Activated naive CD4-positive, alpha-beta T cell treated with anti-CD3 and anti-CD28 coated beads, Interleukin-2, amount 50 U/mL, for 72 hours (primary cell): ENCODE measurements at regions not wholly inside any gene's neighbourhood (a gene's known extent, or its start where the extent isn't known, plus 50 kb on each side); places are given as distances from the start of the nearest gene placed in this dataset.
"Not testable (repeated sequence)": the region's sequence is repeated elsewhere in the genome, so short reads cannot be mapped to it uniquely, and the experiment has no call there.

Source experiments
- ATAC-seq, 2 donors: fragments of 150-1000 bp; cut with Tn5 transposase; 2 replicates each; pipeline ENCODE4 v1.10.0; 2021; ENCODE audit warnings: mild to moderate bottlenecking in 2 of 2, moderate library complexity in 2 of 2
- DNase-seq, 2 donors: peaks; one replicate each; pipeline ENCODE4 v3.0.0; 2021 to 2022; ENCODE audit warnings: low spot score in 2 of 2
- H3K27ac Mint-ChIP-seq, 2 donors: one replicate each; pipeline ENCODE4 v1.8.0; 2022; ENCODE audit warnings: mild to moderate bottlenecking in 2 of 2, mixed read lengths in 2 of 2
- H3K36me3 Mint-ChIP-seq, 2 donors: one replicate each; pipeline ENCODE4 v1.8.0; 2022; ENCODE audit warnings: mixed read lengths in 2 of 2
- H3K9me3 Mint-ChIP-seq, 2 donors: one replicate each; pipeline ENCODE4 v1.8.0; 2022; ENCODE audit warnings: mixed read lengths in 2 of 2

- no peak overlapping the region for H3K27ac Mint-ChIP-seq
- DNase-seq, result no peak
- no peak for ATAC-seq
- no peaks in the 10 kb centered on the region for H3K9me3 Mint-ChIP-seq
- H3K36me3 Mint-ChIP-seq, result peaks cover 6 to 11% of the 10 kb centered on the region in 2 donors
Observed at GRCh38 chr22:46047841-46048595, 71.1 kb upstream of the WNT7B start.

- not testable (repeated sequence) for ATAC-seq, H3K27ac Mint-ChIP-seq, H3K9me3 Mint-ChIP-seq, DNase-seq, H3K36me3 Mint-ChIP-seq
Observed at GRCh38 chr22:46048661-46049060, 71.7 kb upstream of the WNT7B start.

- peak overlapping the region; percentile 91 for H3K27ac Mint-ChIP-seq
- H3K9me3 Mint-ChIP-seq, result no peaks in the 10 kb centered on the region
- no peak for DNase-seq
- H3K36me3 Mint-ChIP-seq, result no peaks in the 10 kb centered on the region
- no peak for ATAC-seq
Observed at GRCh38 chr22:46049726-46050450, 72.9 kb upstream of the WNT7B start.

- no peak for ATAC-seq
- no peak for DNase-seq
- peak overlapping the region in 1 of 2 donors; percentile 91 for H3K27ac Mint-ChIP-seq
- H3K36me3 Mint-ChIP-seq, result no peaks in the 10 kb centered on the region
- H3K9me3 Mint-ChIP-seq, result no peaks in the 10 kb centered on the region
Observed at GRCh38 chr22:46050451-46050845, 73.5 kb upstream of the WNT7B start.

- H3K9me3 Mint-ChIP-seq, result no peaks in the 10 kb centered on the region
- ATAC-seq (no peak), DNase-seq (no peak)
- H3K36me3 Mint-ChIP-seq, result no peaks in the 10 kb centered on the region
- peak overlapping the region; percentile 3 to 91 for H3K27ac Mint-ChIP-seq
Observed at GRCh38 chr22:46050916-46051614, 74.1 kb upstream of the WNT7B start.

GRCh38 chr22:46051646-46052045 lies 74.7 kb upstream of the WNT7B start:
- peak overlapping the region; percentile 91 to 98 for H3K27ac Mint-ChIP-seq

GRCh38 chr22:46052331-46052771 lies 75.4 kb upstream of the WNT7B start:
- peak in 1 of 2 donors; percentile 40 for DNase-seq
- H3K27ac Mint-ChIP-seq, result peak overlapping the region; percentile 91 to 98
- no peak for ATAC-seq

More at GRCh38 chr22:46051646-46052045, 74.7 kb upstream of the WNT7B start:
- no peaks in the 10 kb centered on the region for H3K9me3 Mint-ChIP-seq
- DNase-seq (no peak), ATAC-seq (no peak)
- H3K36me3 Mint-ChIP-seq, result no peaks in the 10 kb centered on the region

GRCh38 chr22:46052801-46053562 lies 76.0 kb upstream of the WNT7B start:
- Mint-ChIP-seq H3K27ac (peak overlapping the region; percentile 91 to 98), H3K36me3 (no peaks in the 10 kb centered on the region), H3K9me3 (no peaks in the 10 kb centered on the region)
- ATAC-seq (peak; percentile 43 to 44), DNase-seq (peak in 1 of 2 donors; percentile 47)

More at GRCh38 chr22:46052331-46052771, 75.4 kb upstream of the WNT7B start:
- no peaks in the 10 kb centered on the region for H3K9me3 Mint-ChIP-seq
- no peaks in the 10 kb centered on the region for H3K36me3 Mint-ChIP-seq

GRCh38 chr22:46053563-46054090 lies 76.7 kb upstream of the WNT7B start:
- H3K36me3 Mint-ChIP-seq, result no peaks in the 10 kb centered on the region
- H3K9me3 Mint-ChIP-seq, result no peaks in the 10 kb centered on the region
- DNase-seq, result peak; percentile 54 to 77
- ATAC-seq, result peak; percentile 61 to 68
- H3K27ac Mint-ChIP-seq, result peak overlapping the region; percentile 91 to 98

GRCh38 chr22:46054091-46055073 lies 77.4 kb upstream of the WNT7B start:
- Mint-ChIP-seq H3K9me3 (no peaks in the 10 kb centered on the region), H3K27ac (peak overlapping the region; percentile 85 to 92), H3K36me3 (no peaks in the 10 kb centered on the region)
- peak; percentile 44 to 53 for ATAC-seq
- DNase-seq, result peak in 1 of 2 donors; percentile 33

GRCh38 chr22:46055181-46055875 lies 78.4 kb upstream of the WNT7B start:
- DNase-seq, result no peak
- no peaks in the 10 kb centered on the region for H3K9me3 Mint-ChIP-seq
- H3K27ac Mint-ChIP-seq, result peak overlapping the region; percentile 85 to 92
- no peak for ATAC-seq
- H3K36me3 Mint-ChIP-seq, result no peaks in the 10 kb centered on the region

- Mint-ChIP-seq H3K9me3 (no peaks in the 10 kb centered on the region), H3K36me3 (no peaks in the 10 kb centered on the region), H3K27ac (no peak overlapping the region)
- ATAC-seq (no peak), DNase-seq (no peak)
Observed at GRCh38 chr22:46055911-46056545, 79.1 kb upstream of the WNT7B start.

- no peaks in the 10 kb centered on the region for H3K36me3 Mint-ChIP-seq
- DNase-seq (no peak), ATAC-seq (no peak)
- H3K9me3 Mint-ChIP-seq, result no peaks in the 10 kb centered on the region
- no peak overlapping the region for H3K27ac Mint-ChIP-seq
Observed at GRCh38 chr22:46056546-46057245, 79.7 kb upstream of the WNT7B start.
